HEK293T (cell line): ENCODE measurements at regions not wholly inside any gene's neighbourhood (a gene's known extent, or its start where the extent isn't known, plus 50 kb on each side); places are given as distances from the start of the nearest gene placed in this dataset.
"Not testable (repeated sequence)": the region's sequence is repeated elsewhere in the genome, so short reads cannot be mapped to it uniquely, and the experiment has no call there.

ENCODE experiments used
- ARNT ChIP-seq: fragments of 450-650 bp; IDR thresholded peaks from 2 replicates; pipeline ENCODE4 v1.6.1; 2017; ENCODE audit warnings: mild to moderate bottlenecking
- BHLHE40 ChIP-seq: fragments of 450-650 bp; IDR thresholded peaks from 2 replicates; pipeline ENCODE4 v1.6.1; 2016; ENCODE audit warnings: mild to moderate bottlenecking, moderate library complexity, borderline replicate concordance
- LEF1 ChIP-seq: fragments of 450-650 bp; IDR thresholded peaks from 2 replicates; pipeline ENCODE4 v1.6.1; 2017; ENCODE audit warnings: mild to moderate bottlenecking, borderline replicate concordance
- NFRKB ChIP-seq: fragments of 450-650 bp; IDR thresholded peaks from 2 replicates; pipeline ENCODE4 v1.6.1; 2016; ENCODE audit warnings: mild to moderate bottlenecking, moderate library complexity
- SP1 ChIP-seq: fragments of 450-650 bp; IDR thresholded peaks from 2 replicates; pipeline ENCODE4 v1.6.1; 2017
- SUZ12 ChIP-seq: fragments of 450-650 bp; IDR thresholded peaks from 2 replicates; pipeline ENCODE4 v1.6.1; 2016; ENCODE audit warnings: mild to moderate bottlenecking

DNA sequence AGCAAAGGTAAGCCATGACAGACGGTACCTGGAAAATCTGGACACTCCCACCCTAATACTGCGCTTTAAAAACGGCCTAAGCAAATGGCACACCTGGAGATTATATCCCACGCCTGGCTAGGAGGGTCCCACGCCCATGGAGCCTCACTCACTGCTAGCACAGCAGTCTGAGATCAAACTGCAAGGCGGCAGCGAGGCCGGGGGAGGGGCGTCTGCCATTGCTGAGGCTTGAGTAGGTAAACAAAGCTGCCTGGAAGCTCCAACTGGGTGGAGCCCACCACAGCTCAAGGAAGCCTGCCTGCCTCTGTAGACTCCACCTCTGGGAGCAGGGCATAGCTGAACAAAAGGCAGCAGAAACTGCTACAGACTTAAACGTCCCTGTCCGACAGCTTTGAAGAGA, 180.5 kb upstream of the PTGFR start:
- TF ChIP-seq SP1, BHLHE40, ARNT, SUZ12, NFRKB, LEF1: not testable (repeated sequence)
